HG02943 (cell line): ENCODE measurements at regions not wholly inside any gene's neighbourhood (a gene's known extent, or its start where the extent isn't known, plus 50 kb on each side); places are given as distances from the start of the nearest gene placed in this dataset.
"Not testable (repeated sequence)": the region's sequence is repeated elsewhere in the genome, so short reads cannot be mapped to it uniquely, and the experiment has no call there.

Source experiments
- ATAC-seq: cut with Tn5 transposase; IDR thresholded peaks from one replicate; pipeline ENCODE4 v1.9.1; 2021; ENCODE audit warnings: mild to moderate bottlenecking, low read depth, moderate library complexity; ENCODE audit not compliant: unreplicated experiment

DNA sequence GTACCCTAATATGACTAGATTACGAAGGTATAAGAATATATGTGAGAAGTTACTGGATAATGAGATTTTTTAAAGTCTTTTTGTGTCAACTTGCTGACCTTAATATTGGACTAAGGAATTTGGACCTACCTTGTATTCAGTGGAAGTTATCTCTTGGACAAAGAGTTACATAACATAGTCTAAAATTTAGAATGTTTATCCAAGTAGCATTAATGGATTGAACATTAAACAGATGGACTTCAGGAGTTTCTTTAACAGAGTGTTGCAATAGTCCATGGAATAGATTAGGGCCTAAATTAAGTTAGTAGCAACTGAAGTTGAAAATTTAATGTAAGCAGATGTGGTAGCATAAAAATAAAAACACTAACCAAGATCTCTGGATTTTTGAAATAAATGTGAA is 266.4 kb downstream of the PYDC2 start:
- no peak for ATAC-seq

DNA sequence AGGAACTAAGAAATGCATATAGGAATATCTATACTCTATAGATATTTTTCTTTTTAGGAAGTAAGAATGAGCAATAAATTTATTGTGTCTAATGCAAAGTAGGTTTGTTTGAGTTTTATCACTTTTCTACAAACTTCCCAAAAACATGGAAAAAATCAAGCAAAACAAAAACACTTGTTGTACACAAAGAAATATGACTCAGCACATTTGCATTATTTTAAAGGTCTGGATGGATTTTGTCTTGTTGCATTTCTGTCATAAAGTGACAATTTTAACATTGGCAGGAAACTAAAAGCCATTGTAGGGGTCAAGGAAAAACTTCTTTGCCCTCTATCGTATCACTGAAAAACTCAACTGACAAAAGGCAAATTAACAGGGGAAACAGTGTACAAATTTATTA is 267.2 kb downstream of the PYDC2 start:
- no peak for ATAC-seq

DNA sequence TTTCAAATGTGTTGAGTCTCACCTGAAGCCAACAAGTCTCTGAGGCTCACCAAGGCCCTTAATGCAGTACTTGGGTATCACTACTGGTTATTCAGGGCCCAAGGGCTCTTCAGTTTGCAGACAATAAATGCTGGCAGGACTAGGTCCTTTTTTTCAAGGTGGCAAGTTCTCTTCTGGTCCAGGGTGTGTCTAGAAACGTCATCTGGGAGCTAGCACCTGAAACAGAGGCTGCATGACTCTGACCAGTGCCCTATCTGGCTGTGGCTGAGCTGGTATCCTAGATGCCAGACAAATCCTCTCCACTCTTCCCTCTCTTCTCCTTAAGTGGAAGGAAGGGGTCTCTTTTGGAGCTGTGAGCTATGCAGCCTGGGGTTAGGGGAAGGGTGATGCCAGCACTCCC is 276.8 kb downstream of the PYDC2 start:
- ATAC-seq, result no peak

DNA sequence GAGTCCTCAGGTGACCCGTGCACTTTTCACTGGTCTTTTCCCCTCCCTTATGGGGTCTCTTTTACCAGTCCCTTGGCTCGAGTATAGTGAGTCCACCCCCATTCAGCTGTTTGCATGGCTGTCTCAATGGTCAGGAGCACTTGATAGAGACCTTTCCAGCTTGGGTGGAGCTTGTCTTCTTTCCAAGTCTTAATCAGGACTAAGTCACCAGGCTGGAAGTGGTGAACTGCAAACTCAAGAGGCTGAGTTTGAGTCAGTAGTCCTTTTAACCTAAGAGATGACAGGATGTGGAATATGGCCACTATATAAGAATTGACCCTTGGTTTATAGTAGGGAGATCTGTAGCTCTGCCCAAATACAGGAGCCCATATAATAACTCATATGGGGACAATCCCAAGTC is 279.7 kb downstream of the PYDC2 start:
- no peak for ATAC-seq

DNA sequence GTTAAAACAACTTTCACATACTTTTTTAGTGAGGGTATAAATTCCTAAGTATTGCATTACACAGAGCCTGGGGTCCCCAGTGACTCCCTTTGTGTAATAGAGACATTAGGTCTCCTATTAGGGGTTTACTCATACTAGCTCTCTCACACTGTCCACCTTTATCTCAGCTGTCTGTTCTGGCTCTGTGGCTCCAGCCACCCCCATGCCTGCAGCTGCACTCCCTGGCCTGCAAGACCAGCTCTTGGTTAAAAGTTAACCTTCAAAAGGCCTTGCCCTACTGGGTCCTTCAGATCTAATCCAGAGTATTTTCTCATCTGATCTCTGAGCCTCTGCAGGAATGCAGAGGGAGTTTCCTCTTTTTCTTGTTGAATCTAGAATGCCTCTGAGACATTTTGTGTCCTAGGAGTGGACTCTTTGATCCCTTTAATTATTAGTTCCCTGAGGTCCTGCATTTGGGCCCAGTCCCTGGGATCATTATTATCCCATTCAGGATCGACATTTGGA is 280.9 kb downstream of the PYDC2 start:
- not testable (repeated sequence) for ATAC-seq

DNA sequence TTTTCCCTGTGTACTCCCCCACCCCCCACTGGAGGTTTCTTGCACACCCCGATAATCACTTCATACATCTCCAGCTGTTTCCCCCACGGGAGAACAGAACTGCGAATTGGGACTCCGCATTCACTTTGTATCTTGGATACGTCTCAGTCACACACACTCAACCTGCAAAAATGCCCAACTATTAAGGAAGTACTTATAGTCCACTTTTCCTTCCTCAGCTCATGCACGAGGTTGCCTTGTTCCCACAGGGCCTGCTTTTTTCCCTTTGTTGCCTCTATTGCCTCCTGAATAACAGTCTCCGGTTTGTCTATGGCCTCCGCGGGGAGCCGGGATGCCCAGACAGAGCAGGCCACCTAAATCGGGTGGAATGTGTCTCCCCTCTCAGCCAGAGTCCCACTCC is 282.3 kb downstream of the PYDC2 start:
- ATAC-seq, result no peak

DNA sequence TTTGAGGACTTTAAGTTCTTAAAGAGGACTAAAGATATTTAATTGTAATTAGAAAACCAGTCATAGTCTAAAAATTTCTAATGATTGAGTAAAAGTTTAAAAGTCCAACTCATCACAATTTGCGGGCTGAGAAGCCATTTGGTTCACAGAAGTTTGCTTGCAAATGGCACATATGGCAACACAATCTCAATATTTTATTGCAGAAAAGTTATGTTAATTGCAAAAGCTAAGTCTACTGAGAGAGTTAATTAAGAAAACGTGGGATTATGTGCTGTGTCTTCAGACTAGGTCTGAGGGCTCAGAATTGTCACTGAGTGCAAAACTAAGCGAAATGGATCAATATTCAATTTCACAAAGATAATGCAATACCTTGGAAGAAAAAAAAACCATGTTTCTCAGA is 289.7 kb downstream of the PYDC2 start:
- ATAC-seq, result no peak

DNA sequence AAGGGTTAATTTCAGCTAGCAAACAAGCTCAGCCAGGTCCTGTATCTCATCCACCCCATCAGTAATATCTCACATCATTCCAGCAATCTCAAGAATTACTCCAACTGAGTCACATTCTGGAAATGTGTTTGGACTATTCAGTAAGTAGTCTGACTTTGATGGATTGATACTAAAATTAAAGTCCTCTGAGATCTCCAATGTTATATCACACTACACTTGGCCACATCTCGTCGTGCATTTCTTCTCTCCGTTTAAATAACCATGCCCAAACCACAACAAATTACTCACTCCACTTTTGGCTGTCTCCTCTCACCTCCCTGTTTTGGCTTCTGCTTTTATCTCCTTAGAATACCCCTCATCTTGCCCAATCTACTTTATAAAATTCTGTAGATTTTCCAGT is 292.2 kb downstream of the PYDC2 start:
- ATAC-seq, result no peak

DNA sequence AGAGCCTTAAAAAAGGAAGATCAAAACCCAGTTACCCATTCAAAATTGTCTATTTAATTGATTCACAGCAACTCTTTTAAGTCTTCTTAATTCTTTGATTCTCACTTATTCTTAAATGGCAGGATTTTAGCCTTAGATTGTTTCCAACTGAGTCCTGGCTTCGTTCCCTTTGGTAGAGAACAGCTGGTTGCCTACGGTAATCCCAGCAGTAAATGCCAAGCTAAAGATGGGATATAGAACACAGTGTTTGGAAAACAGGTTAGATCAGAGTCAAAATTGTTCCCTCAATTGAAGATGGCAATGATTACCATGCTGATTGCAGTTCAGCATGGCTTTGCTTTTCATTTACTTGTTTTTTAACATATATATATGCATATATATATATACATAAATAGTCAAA is 300.9 kb downstream of the PYDC2 start:
- no peak for ATAC-seq

DNA sequence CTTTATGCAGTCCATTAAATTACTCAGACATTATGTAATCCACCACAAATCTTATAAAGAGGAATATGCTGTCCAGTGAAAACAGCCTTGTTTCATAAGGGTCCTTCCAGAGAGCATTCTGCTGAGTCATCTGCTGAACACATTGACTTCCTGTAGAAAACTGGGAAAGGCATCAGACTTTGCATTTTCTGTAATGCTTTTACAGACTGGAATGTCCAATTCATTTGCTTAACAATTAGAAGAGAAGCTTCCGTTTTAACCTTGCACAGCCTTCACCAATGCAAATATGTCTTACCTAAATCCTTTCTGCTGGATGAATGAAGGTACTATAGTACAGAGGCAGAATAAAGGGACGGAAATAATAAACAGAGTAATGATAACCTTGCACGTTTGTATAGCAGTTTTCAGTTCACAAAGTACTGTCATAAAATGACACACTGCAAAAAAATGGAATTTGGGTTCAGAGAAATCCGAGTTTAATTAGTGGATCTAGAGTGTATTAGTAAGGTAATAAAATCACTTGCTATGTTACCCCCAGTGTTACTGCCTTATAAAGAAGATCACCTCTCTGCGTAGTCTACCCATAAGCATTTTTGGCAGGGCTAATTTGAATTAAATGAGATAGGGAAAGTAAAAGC is 301.5 kb downstream of the PYDC2 start:
- ATAC-seq, result no peak

DNA sequence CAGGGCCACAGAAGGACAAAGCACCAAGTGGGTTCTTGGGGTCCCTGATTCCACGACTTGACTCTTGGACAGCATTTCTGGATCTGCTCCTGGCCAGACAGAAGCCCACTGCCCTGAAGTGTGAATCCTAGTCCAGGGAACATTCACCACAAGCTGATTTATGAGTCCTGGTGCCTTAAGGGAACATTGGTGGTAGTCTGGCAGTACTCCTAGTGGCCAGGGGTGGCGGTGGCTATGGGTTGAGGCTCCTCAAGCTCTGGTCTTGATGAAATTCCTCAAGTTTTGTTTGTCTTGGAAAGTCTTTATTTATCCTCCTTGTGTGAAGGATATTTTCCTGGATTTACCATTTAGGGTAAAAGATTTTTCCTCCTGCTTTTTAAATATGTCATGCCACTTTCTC is 307.5 kb downstream of the PYDC2 start:
- ATAC-seq, result no peak

DNA sequence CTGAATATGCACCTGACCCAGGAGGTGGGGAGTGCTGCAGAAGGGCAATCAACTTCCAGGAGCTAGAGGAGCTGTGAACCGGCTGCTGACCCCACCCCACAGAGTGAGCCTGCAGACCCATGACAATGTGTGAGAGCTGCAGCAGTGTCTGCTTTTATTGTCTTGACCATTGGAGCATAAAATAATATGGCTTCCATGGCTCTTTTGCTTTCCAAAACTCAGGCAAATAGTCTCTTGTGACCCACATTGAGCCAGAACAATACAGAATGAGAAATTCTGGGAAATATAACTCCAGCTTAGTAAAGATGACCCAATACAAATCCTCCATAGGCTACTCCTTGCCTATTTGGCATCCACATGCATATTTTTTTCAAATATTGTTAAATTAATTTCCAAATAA is 309.6 kb downstream of the PYDC2 start:
- ATAC-seq, result no peak

DNA sequence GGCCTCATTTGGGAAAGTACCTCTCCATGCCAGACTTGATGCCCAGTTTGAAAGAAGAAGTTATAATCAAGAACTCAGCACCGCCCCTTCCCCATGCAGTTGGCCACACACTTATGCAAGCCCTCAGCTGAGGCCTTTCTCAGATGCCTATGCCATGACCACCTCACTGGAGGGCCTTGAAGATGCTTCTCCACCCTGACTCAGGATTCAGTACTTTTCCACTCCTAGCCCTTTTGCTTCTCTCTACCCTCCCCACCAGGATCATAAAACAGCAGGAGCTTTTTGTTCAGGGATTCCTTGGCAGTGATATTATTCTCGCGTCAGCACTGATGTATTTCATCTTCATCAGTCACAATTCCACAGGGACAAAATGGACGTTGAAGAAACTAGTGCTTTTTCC is 313.5 kb downstream of the PYDC2 start:
- no peak for ATAC-seq

DNA sequence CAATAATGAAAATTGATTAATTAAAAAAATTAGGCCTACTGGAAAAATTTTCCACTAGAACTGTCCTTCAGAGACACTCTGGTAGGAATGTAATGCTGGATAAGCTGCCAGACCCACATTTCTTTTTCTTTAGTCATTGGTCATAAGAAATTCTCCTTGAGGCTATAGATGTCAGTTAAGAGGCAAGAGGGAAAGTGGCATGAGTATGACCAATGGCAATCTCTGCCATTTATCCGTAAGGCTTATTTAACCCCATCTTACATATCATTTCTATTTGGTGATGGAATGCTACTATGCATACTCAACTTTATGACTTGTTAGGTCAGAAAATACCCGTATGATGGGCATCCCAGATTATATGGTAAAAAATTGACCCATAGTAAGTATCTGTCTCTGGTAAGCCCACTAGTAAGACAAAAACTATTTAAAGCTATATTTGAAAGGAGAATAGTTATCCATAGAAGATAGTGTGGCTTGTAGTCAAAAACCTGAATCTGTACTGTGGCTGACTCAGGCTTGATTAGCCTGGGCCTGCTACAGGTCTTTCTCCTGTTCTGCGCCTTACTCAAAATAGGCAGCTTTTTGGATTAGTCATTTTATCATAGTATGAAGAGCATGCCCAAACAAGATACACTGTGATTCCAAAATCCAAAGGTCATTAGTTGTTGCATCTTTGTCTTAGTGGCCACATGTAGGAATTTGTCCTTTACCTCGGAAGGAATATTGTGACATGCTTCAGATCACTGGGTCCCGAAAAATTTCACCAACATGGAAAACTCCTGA is 314.7 kb downstream of the PYDC2 start:
- no peak for ATAC-seq

DNA sequence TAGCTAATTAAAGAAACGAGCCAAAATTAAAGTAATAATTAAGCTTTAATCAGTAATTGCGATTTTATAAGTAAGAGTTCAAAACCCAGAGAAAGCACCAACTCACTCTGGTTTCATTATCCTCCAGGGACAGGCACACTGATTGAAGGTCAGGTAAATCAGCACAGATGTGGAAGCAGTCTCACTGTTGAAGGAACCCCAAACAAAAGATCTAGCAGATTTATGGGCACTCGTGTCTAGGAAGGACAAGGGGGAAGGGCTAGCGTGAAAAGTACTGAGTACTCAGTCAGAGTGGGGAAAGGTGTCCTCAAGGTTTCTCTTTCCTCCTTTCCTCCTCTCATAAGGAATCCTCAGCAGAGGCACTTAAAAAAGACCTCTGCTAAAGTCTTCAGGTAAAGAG is 320.1 kb downstream of the PYDC2 start:
- ATAC-seq, result no peak

DNA sequence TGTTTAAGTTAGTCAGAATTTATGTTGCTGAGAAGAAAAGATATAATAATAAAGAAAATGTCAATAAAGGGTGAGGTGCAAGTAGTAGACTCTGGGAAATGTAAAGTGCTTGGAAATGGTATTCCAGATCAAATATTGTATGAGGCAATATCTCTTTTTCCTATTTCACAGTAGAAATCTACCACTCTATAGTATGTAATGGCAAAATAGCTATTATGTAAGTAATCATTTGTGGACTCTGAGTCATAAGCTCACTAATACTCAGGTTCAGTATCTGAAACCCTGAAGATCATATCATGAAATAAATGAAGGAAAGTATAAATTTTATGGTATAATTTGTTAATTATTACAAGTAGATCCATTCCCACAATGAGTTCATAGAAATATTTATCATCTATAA is 322.1 kb downstream of the PYDC2 start:
- no peak for ATAC-seq

DNA sequence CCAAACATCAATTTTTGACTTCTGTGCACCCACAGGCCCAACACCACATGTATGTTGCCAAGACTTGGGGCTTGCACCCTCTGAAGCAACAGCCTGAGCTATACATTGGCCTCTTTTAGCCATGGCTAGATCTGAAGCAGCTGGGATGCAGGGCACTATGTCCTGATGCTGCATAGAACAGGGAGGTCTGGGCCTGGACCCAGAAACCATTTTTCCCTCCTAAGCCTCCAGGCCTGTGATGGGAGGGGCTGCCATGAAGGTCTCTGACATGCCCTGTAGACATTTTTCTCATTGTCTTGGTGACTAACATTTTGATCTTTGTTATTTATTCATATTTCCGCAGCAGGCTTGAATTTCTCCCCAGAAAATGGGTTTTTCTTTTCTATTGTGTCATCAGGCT is 330.0 kb downstream of the PYDC2 start:
- no peak for ATAC-seq

DNA sequence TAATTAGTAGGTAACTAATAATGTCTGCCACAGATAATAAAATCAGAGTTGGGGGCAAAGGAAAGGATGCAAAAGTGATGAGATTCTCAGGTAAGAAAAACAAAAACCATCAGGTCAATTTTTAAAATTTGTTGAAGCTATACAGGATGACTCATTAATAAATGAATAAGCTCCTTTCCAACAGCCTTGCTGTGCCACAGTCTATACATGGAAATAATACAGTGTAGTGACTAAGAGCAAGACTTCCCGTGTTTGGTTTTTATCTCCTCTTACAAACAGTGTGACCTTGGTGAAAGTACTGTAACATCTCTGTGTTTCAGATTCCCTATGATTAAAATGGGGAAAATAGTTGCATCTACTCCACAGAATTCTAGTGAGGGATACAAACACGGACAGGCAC is 331.6 kb downstream of the PYDC2 start:
- ATAC-seq, result no peak

DNA sequence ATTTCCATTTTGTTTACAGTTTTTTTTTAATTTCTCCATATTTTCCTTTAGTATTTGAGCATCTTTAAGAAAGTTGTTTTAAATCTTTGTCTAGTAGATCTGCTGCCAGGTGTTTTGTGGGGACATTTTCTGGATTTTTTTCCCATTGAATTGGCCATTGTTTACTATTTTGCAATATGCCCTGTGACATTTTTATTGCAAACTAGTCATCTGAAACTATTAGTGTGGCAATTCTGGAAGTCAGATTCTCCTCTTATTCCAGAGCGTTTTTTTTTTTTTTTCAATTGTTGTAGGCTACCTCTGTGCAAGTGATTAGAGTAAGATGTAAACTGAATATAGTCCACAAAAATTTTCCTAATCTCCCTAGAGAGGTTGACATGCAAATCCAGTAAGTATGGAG is 334.2 kb downstream of the PYDC2 start:
- ATAC-seq, result no peak

DNA sequence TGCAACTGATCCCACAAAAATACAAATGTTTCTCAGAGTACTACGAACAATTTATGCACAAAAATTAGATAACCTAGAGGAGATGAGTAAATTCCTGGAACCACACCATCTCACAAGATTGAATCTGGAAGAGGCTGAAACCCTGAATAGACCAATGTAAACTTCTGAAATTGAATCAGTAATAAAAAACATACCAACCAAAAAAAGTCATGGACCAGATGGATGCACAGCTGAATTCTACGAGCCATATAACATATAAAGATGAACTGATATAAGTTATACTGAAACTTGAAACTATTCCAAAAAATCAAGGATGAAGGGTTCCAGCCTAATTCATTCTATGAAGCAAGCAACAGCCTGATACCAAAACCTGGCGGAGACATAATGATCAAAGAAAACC is 336.3 kb downstream of the PYDC2 start:
- ATAC-seq, result no peak

DNA sequence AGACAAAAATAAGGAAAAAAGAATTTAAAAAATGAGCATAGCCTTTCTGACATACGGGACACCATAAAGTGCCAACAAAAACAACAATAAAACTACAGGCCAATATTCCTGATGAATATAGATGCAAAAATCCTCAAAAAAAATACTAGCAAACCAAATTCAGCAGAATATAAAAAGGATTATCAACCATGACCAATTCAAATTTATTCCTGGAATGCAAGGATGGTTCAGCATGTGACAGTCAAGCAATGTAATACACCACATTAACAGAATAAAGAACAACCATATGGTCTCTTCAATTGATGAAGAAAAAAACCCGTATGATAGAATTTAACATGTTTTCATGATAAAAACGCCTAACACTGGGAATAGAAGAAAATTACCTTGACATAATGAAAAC is 341.7 kb downstream of the PYDC2 start:
- no peak for ATAC-seq

DNA sequence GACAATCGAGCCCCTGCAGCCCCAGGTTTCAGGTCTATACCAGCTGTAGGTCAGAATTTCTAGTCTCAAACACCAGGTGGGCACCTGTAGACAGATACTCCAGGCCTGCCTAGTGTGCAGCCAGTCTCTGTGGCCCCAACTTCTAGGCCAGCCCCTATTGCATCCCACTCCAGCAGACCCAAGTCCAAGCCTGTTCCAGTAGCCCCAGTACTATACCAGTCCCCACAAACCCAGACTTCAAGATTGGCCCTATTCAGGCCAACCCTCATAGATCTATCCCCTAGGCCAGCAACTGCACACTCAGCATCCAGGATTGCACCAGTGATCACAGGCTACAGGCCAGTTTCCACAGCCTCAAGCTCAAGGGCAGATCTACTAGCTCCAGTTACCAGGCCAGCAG is 344.0 kb downstream of the PYDC2 start:
- no peak for ATAC-seq
